GM23248 (cell line): ENCODE measurements at regions not wholly inside any gene's neighbourhood (a gene's known extent, or its start where the extent isn't known, plus 50 kb on each side); places are given as distances from the start of the nearest gene placed in this dataset.

Experiments
- EZH2 ChIP-seq: fragments of 200-600 bp; sonication (generic); IDR thresholded peaks from 2 replicates; pipeline ENCODE4 v1.6.1; 2018; ENCODE audit warnings: antibody characterized with exemption, mild to moderate bottlenecking; ENCODE audit not compliant: insufficient read depth, poor library complexity, severe bottlenecking
- EZH2phosphoT487 ChIP-seq: fragments of 200-600 bp; sonication (generic); IDR thresholded peaks from 2 replicates; pipeline ENCODE4 v1.6.1; 2018; ENCODE audit warnings: antibody characterized with exemption, moderate library complexity, mild to moderate bottlenecking, low read depth; ENCODE audit not compliant: insufficient read depth

DNA sequence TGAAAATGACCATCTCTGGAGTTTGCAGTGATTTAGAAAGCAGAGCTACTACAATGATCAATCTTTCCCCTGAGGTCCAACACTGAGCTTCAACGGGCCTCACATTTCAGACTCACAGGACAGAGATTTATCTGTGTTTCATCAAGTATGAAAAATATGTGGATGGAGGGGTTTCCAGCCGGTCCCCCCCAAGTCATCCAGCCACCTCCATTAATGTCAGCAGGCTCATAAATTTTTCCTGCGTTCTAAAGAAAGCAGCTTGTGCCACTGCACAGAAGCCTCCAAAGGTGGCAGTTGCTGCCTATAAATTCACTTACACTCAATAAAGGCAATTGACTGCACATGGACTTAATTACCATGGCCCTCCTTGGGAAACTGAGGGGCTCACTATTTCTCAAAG lies 117.4 kb upstream of the ACKR3 start:
- TF ChIP-seq EZH2 (no peak), EZH2phosphoT487 (no peak)
